SK-N-MC (cell line): ENCODE measurements at regions not wholly inside any gene's neighbourhood (a gene's known extent, or its start where the extent isn't known, plus 50 kb on each side); places are given as distances from the start of the nearest gene placed in this dataset.

ENCODE experiments used
- EZH2 ChIP-seq: fragments of 200-600 bp; sonication (generic); IDR thresholded peaks from one replicate; pipeline ENCODE4 v1.6.1; 2017; ENCODE audit warnings: antibody characterized with exemption
- FOXP2 ChIP-seq: optimal IDR thresholded peaks from 2 replicates; pipeline ENCODE3; 2011; ENCODE audit warnings: mild to moderate bottlenecking, moderate library complexity; ENCODE audit not compliant: insufficient read depth; ENCODE audit errors: extremely low read length, control extremely low read depth
- POLR2AphosphoS5 ChIP-seq: IDR thresholded peaks from 2 replicates; pipeline ENCODE4 v1.6.1; 2012; ENCODE audit warnings: mild to moderate bottlenecking, low read depth, low read length, borderline replicate concordance

DNA sequence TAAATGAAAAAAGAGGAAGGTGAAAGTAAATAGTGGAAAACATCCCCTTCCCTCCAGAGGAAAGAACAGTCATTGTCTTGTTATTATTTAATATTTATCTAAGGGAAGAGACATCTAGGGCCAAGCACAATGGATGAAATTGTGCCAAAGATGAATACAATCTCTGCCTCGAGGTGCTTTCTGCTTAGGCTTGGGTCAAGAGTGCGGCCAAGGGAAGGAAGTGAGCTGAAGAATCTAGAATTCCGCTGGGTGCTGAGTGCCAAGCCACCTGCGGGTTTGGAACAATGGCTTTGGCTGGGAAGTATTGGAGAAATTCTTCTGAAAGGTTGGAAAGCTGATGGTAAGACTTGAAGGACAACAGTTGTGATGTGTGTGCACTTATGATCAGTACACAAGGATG lies 531.3 kb upstream of the FZD8 start:
- TF ChIP-seq POLR2AphosphoS5 = no peak
- TF ChIP-seq EZH2 = no peak
- TF ChIP-seq FOXP2 = no peak
